Stimulated activated naive CD8-positive, alpha-beta T cell treated with anti-CD3 and anti-CD28 coated beads, Interleukin-15, amount 100 ng/mL, for 72 hours (primary cell): ENCODE measurements at regions not wholly inside any gene's neighbourhood (a gene's known extent, or its start where the extent isn't known, plus 50 kb on each side); places are given as distances from the start of the nearest gene placed in this dataset.
"Not testable (repeated sequence)": the region's sequence is repeated elsewhere in the genome, so short reads cannot be mapped to it uniquely, and the experiment has no call there.

Experiments
- ATAC-seq: fragments of 150-1000 bp; cut with Tn5 transposase; 2 replicates; pipeline ENCODE4 v1.10.0; 2021; ENCODE audit warnings: mild to moderate bottlenecking, moderate library complexity
- DNase-seq, 2 donors: peaks; one replicate each; pipeline ENCODE4 v3.0.0; 2021 to 2022
- H3K27ac Mint-ChIP-seq, 2 donors: one replicate each; pipeline ENCODE4 v1.8.0; 2022; ENCODE audit warnings: mild to moderate bottlenecking in 2 of 2, mixed read lengths in 2 of 2, moderate library complexity in 2 of 2
- H3K27me3 Mint-ChIP-seq: one replicate; pipeline ENCODE4 v1.8.0; 2022; ENCODE audit warnings: mixed read lengths
- H3K4me1 Mint-ChIP-seq: one replicate; pipeline ENCODE4 v1.8.0; 2022; ENCODE audit warnings: mild to moderate bottlenecking, mixed read lengths
- H3K4me3 Mint-ChIP-seq, 2 donors: one replicate each; pipeline ENCODE4 v1.8.0; 2022; ENCODE audit warnings: mild to moderate bottlenecking in 2 of 2, mixed read lengths in 2 of 2, moderate library complexity in 1 of 2
- H3K9me3 Mint-ChIP-seq, 2 donors: one replicate each; pipeline ENCODE4 v1.8.0; 2022; ENCODE audit warnings: mixed read lengths in 2 of 2

GRCh38 chr16:21511315-21512210 lies 87.8 kb upstream of the METTL9 start:
- H3K27ac Mint-ChIP-seq: peak overlapping the region; percentile 53 to 93
- peak overlapping the region in 1 of 2 donors; percentile 51 for H3K4me3 Mint-ChIP-seq
- peak in 1 of 2 donors; percentile 13 for DNase-seq
- H3K4me1 Mint-ChIP-seq: peaks cover 98% of the 10 kb centered on the region
- not testable (repeated sequence) for H3K9me3 Mint-ChIP-seq, H3K27me3 Mint-ChIP-seq, ATAC-seq

GRCh38 chr16:21512280-21513192 lies 86.8 kb upstream of the METTL9 start:
- not testable (repeated sequence) for H3K9me3 Mint-ChIP-seq, ATAC-seq, H3K27me3 Mint-ChIP-seq, H3K4me3 Mint-ChIP-seq
- Mint-ChIP-seq H3K27ac (peak overlapping the region; percentile 33 to 81), H3K4me1 (peaks cover 88% of the 10 kb centered on the region)
- peak in 1 of 2 donors; percentile 12 for DNase-seq

- not testable (repeated sequence) for H3K9me3 Mint-ChIP-seq, ATAC-seq, H3K4me3 Mint-ChIP-seq, H3K27me3 Mint-ChIP-seq
- peak in 1 of 2 donors; percentile 8 for DNase-seq
- Mint-ChIP-seq H3K4me1 (peaks cover 87% of the 10 kb centered on the region), H3K27ac (peak overlapping the region in 1 of 2 donors; percentile 69)
Measured at GRCh38 chr16:21513337-21513741, 86.0 kb upstream of the METTL9 start.

GRCh38 chr16:21513812-21514473 lies 85.4 kb upstream of the METTL9 start:
- Mint-ChIP-seq H3K4me1 (peaks cover 83% of the 10 kb centered on the region), H3K4me3 (peak overlapping the region; percentile 26 to 44), H3K27ac (peak overlapping the region; percentile 69 to 78)
- not testable (repeated sequence) for H3K9me3 Mint-ChIP-seq, H3K27me3 Mint-ChIP-seq, DNase-seq, ATAC-seq

GRCh38 chr16:21514474-21514840 lies 84.9 kb upstream of the METTL9 start:
- not testable (repeated sequence) for H3K27me3 Mint-ChIP-seq, DNase-seq, H3K9me3 Mint-ChIP-seq, ATAC-seq
- Mint-ChIP-seq H3K4me3 (peak overlapping the region in 1 of 2 donors; percentile 24), H3K4me1 (peaks cover 82% of the 10 kb centered on the region), H3K27ac (peak overlapping the region; percentile 54 to 69)

- not testable (repeated sequence) for H3K27me3 Mint-ChIP-seq, H3K9me3 Mint-ChIP-seq, H3K27ac Mint-ChIP-seq, ATAC-seq, DNase-seq
- peaks cover 62% of the 10 kb centered on the region for H3K4me1 Mint-ChIP-seq
- H3K4me3 Mint-ChIP-seq: peak overlapping the region; percentile 59 to 61
Measured at GRCh38 chr16:21516705-21517040, 82.7 kb upstream of the METTL9 start.

GRCh38 chr16:21517263-21517662 lies 82.1 kb upstream of the METTL9 start:
- H3K27me3 Mint-ChIP-seq, H3K9me3 Mint-ChIP-seq, ATAC-seq, DNase-seq: not testable (repeated sequence)
- Mint-ChIP-seq H3K27ac (peak overlapping the region; percentile 33 to 94), H3K4me3 (peak overlapping the region; percentile 72 to 99), H3K4me1 (peaks cover 56% of the 10 kb centered on the region)

- peak; percentile 62 to 68 for DNase-seq
- not testable (repeated sequence) for H3K27me3 Mint-ChIP-seq, H3K9me3 Mint-ChIP-seq
- Mint-ChIP-seq H3K4me3 (peak overlapping the region; percentile 89 to 99), H3K4me1 (peaks cover 33% of the 10 kb centered on the region), H3K27ac (peak overlapping the region; percentile 100)
- peak; percentile 71 for ATAC-seq
Measured at GRCh38 chr16:21519361-21520133, 79.8 kb upstream of the METTL9 start.

- ATAC-seq: peak; percentile 80
- H3K9me3 Mint-ChIP-seq, H3K27me3 Mint-ChIP-seq: not testable (repeated sequence)
- peaks cover 25% of the 10 kb centered on the region for H3K4me1 Mint-ChIP-seq
- peak overlapping the region; percentile 89 to 99 for H3K4me3 Mint-ChIP-seq
- H3K27ac Mint-ChIP-seq: peak overlapping the region; percentile 100
- peak; percentile 97 to 100 for DNase-seq
Measured at GRCh38 chr16:21520134-21521047, 79.0 kb upstream of the METTL9 start.

- H3K27me3 Mint-ChIP-seq, H3K9me3 Mint-ChIP-seq, DNase-seq, ATAC-seq, H3K27ac Mint-ChIP-seq: not testable (repeated sequence)
- peaks cover 18% of the 10 kb centered on the region for H3K4me1 Mint-ChIP-seq
- peak overlapping the region in 1 of 2 donors; percentile 19 for H3K4me3 Mint-ChIP-seq
Measured at GRCh38 chr16:21521048-21521389, 78.4 kb upstream of the METTL9 start.

GRCh38 chr16:21521390-21522143 lies 77.8 kb upstream of the METTL9 start:
- not testable (repeated sequence) for H3K4me3 Mint-ChIP-seq, DNase-seq, H3K9me3 Mint-ChIP-seq, H3K27me3 Mint-ChIP-seq, H3K27ac Mint-ChIP-seq, ATAC-seq
- H3K4me1 Mint-ChIP-seq: peaks cover 15% of the 10 kb centered on the region

- DNase-seq, H3K27me3 Mint-ChIP-seq, ATAC-seq, H3K9me3 Mint-ChIP-seq, H3K4me3 Mint-ChIP-seq, H3K27ac Mint-ChIP-seq: not testable (repeated sequence)
- H3K4me1 Mint-ChIP-seq: peaks cover 13% of the 10 kb centered on the region
Measured at GRCh38 chr16:21522846-21523245, 76.5 kb upstream of the METTL9 start.

- Mint-ChIP-seq H3K27ac (no peak overlapping the region), H3K4me3 (no peak overlapping the region), H3K9me3 (no peaks in the 10 kb centered on the region), H3K27me3 (no peaks in the 10 kb centered on the region), H3K4me1 (peaks cover 6% of the 10 kb centered on the region)
- DNase-seq (no peak), ATAC-seq (no peak)
Measured at GRCh38 chr16:21523411-21524067, 75.8 kb upstream of the METTL9 start.
